Prostate gland (tissue), 2 donors: ENCODE measurements at regions not wholly inside any gene's neighbourhood (a gene's known extent, or its start where the extent isn't known, plus 50 kb on each side); places are given as distances from the start of the nearest gene placed in this dataset.
A peak's percentile ranks its signal among the peaks of the same experiment; 100 is the strongest.

ENCODE experiments used
- POLR2A ChIP-seq: fragments of 450-650 bp; IDR thresholded peaks from one replicate; pipeline ENCODE4 v1.6.1; 2016; ENCODE audit warnings: antibody characterized with exemption, mild to moderate bottlenecking
- TF ChIP-seq, protein P1 (sequence below), 4 experiments: fragments of 200-600 bp in 2 of 4; fragments of 450-650 bp in 2 of 4; sonication (generic) in 2 of 4; IDR thresholded peaks; 1 replicate in 3 of 4; 2 replicates in 1 of 4; pipeline ENCODE4 v1.5.1; 2016 to 2019; ENCODE audit warnings: antibody characterized with exemption in 4 of 4, mild to moderate bottlenecking in 2 of 4, moderate library complexity in 2 of 4

- TF ChIP-seq, protein P1, sequence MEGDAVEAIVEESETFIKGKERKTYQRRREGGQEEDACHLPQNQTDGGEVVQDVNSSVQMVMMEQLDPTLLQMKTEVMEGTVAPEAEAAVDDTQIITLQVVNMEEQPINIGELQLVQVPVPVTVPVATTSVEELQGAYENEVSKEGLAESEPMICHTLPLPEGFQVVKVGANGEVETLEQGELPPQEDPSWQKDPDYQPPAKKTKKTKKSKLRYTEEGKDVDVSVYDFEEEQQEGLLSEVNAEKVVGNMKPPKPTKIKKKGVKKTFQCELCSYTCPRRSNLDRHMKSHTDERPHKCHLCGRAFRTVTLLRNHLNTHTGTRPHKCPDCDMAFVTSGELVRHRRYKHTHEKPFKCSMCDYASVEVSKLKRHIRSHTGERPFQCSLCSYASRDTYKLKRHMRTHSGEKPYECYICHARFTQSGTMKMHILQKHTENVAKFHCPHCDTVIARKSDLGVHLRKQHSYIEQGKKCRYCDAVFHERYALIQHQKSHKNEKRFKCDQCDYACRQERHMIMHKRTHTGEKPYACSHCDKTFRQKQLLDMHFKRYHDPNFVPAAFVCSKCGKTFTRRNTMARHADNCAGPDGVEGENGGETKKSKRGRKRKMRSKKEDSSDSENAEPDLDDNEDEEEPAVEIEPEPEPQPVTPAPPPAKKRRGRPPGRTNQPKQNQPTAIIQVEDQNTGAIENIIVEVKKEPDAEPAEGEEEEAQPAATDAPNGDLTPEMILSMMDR (IDR thresholded peaks at IDR 0.05) = peak in 3 of 4 experiments; percentile 40 to 73 (median 67)
- no peak for TF ChIP-seq POLR2A
Observed at GRCh38 chr4:20544645-20545044, 155.6 kb upstream of the PACRGL start.
